Right atrium auricular region (tissue), 2 donors: ENCODE measurements at regions not wholly inside any gene's neighbourhood (a gene's known extent, or its start where the extent isn't known, plus 50 kb on each side); places are given as distances from the start of the nearest gene placed in this dataset.

ENCODE experiments used
- DNase-seq: peaks from one replicate; pipeline ENCODE4 v3.0.0-alpha.2; 2019; ENCODE audit warnings: low spot score
- H3K27ac ChIP-seq, 2 donors: fragments of 200-600 bp; sonication (generic); 1 replicate in 1 of 2; 2 replicates in 1 of 2; pipeline ENCODE4 v1.5.1; 2016 to 2019
- H3K27me3 ChIP-seq, 2 donors: fragments of 200-600 bp; sonication (generic); one replicate each; pipeline versions ENCODE4 v1.5.1 to v1.6.0; 2017 to 2019
- H3K36me3 ChIP-seq: fragments of 200-600 bp; sonication (generic); one replicate; pipeline ENCODE4 v1.5.1; 2016
- H3K4me1 ChIP-seq, 2 donors: fragments of 200-600 bp; sonication (generic); one replicate each; pipeline versions ENCODE4 v1.5.1 to v1.6.0; 2017 to 2019
- H3K4me3 ChIP-seq, 2 donors: fragments of 200-600 bp; sonication (generic); 1 replicate in 1 of 2; 2 replicates in 1 of 2; pipeline ENCODE4 v1.5.1; 2017 to 2019; ENCODE audit warnings: mild to moderate bottlenecking in 1 of 2, moderate library complexity in 1 of 2
- H3K9me3 ChIP-seq, 2 donors: fragments of 200-600 bp; sonication (generic); one replicate each; pipeline ENCODE4 v1.5.1; 2019
- CTCF ChIP-seq, 2 donors: fragments of 200-600 bp; sonication (generic); IDR thresholded peaks; one replicate each; pipeline ENCODE4 v1.5.1; 2019; ENCODE audit warnings: antibody characterized with exemption in 2 of 2

- Histone ChIP-seq H3K4me1 (peaks cover 0 to 9% of the 10 kb centered on the region in 2 donors), H3K27ac (no peak overlapping the region), H3K36me3 (no peaks in the 10 kb centered on the region)
These were observed 57.1 kb upstream of the PRDM8 start for GRCh38 chr4:80140194-80140593.

GRCh38 chr4:80139671-80140070 lies 57.6 kb upstream of the PRDM8 start:
- Histone ChIP-seq H3K4me1 (peaks cover 0 to 9% of the 10 kb centered on the region in 2 donors), H3K4me3 (no peak overlapping the region), H3K9me3 (no peaks in the 10 kb centered on the region), H3K27ac (no peak overlapping the region), H3K27me3 (no peaks in the 10 kb centered on the region), H3K36me3 (no peaks in the 10 kb centered on the region)
- TF ChIP-seq CTCF (IDR thresholded peaks at IDR 0.05), result no peak
- no peak for DNase-seq

More at GRCh38 chr4:80140194-80140593, 57.1 kb upstream of the PRDM8 start:
- H3K9me3 ChIP-seq, result no peaks in the 10 kb centered on the region
- H3K27me3 ChIP-seq, result no peaks in the 10 kb centered on the region
- no peak overlapping the region for H3K4me3 ChIP-seq
- no peak for TF ChIP-seq CTCF (IDR thresholded peaks at IDR 0.05)
- no peak for DNase-seq

GRCh38 chr4:80138551-80139538 lies 58.5 kb upstream of the PRDM8 start:
- no peak for TF ChIP-seq CTCF (IDR thresholded peaks at IDR 0.05)
- no peak for DNase-seq
- peaks cover 0 to 9% of the 10 kb centered on the region in 2 donors for H3K4me1 ChIP-seq
- H3K27ac ChIP-seq, result no peak overlapping the region
- no peaks in the 10 kb centered on the region for H3K27me3 ChIP-seq
- H3K36me3 ChIP-seq, result no peaks in the 10 kb centered on the region
- no peaks in the 10 kb centered on the region for H3K9me3 ChIP-seq
- H3K4me3 ChIP-seq, result no peak overlapping the region

GRCh38 chr4:80137631-80138030 lies 59.7 kb upstream of the PRDM8 start:
- Histone ChIP-seq H3K27me3 (no peaks in the 10 kb centered on the region), H3K4me3 (no peak overlapping the region), H3K27ac (no peak overlapping the region), H3K9me3 (no peaks in the 10 kb centered on the region), H3K4me1 (peaks cover 0 to 4% of the 10 kb centered on the region in 2 donors), H3K36me3 (no peaks in the 10 kb centered on the region)
- no peak for DNase-seq
- TF ChIP-seq CTCF (IDR thresholded peaks at IDR 0.05), result no peak

- Histone ChIP-seq H3K36me3 (no peaks in the 10 kb centered on the region), H3K4me1 (no peaks in the 10 kb centered on the region), H3K27ac (no peak overlapping the region), H3K9me3 (no peaks in the 10 kb centered on the region), H3K4me3 (no peak overlapping the region), H3K27me3 (no peaks in the 10 kb centered on the region)
- no peak for DNase-seq
- no peak for TF ChIP-seq CTCF (IDR thresholded peaks at IDR 0.05)
These were observed 61.0 kb upstream of the PRDM8 start for GRCh38 chr4:80136270-80136669.
